HG03460 (cell line): ENCODE measurements at regions not wholly inside any gene's neighbourhood (a gene's known extent, or its start where the extent isn't known, plus 50 kb on each side); places are given as distances from the start of the nearest gene placed in this dataset.

Source experiments
- ATAC-seq: cut with Tn5 transposase; IDR thresholded peaks from one replicate; pipeline ENCODE4 v1.9.1; 2021; ENCODE audit not compliant: unreplicated experiment

DNA sequence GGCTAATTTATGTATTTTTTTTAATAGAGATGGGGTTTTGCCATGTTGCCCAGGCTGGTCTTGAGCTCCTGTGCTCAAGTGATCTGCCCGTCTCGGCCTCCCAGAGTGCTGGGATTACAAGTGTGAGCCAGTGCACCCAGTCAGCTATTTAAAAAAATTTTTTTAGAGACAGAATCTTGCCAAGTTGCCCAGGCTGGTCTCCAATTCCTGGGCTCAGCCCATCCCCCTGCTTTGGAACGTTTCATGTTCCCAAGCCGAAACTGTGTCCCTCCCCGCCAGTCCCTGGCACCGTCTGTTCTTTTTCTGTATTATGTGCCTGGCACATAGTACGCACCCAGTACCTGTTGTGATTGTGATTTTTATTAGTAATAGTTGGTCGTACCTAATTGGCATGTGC, 63.1 kb upstream of the MGAT5 start:
- no peak for ATAC-seq

- ATAC-seq = no peak
Observed at GRCh38 chr2:134191835-134192234, 62.0 kb upstream of the MGAT5 start.

- ATAC-seq = no peak
Observed at GRCh38 chr2:134193006-134193405, 60.9 kb upstream of the MGAT5 start.

DNA sequence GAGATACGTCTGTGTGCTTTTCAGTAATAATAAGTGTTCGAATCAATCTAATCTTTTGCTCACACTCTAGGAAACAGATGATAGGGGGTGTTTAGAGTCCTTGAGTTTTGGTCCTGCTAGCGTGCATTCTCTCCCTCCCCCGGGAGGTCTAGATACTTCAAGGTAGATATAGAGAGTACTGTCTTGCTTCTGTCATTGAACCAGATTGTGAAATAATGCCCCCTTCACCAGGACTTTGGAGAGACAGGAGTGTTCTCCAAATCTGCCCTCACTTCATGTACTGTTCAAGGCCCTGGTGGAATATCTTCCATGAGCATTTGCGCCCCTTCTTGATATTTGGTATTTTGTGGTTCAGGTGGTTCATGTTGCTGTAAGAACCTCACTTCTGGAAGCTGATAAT, 59.4 kb upstream of the MGAT5 start:
- no peak for ATAC-seq

DNA sequence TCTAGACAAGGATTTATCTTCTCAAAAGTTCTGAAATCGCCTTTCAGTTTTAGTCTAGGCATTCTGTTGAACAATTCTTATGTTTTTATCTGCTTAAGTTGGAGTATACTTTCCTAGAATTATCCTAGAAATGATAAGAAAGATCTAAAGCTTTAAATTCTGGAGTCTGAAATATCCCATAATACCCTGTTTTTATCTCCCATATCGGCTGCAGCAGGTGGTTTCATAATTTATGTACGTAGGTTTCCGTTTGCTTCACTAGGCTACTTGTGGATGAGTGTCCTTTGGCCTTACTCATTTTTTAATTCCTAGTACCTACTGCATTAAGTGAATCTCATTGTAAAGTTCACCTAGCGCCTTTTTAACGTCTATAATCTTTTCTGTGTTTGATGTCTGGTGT, 58.5 kb upstream of the MGAT5 start:
- ATAC-seq = no peak

GRCh38 chr2:134197445-134197844, 56.4 kb upstream of the MGAT5 start:
- ATAC-seq = no peak

- no peak for ATAC-seq
Observed at GRCh38 chr2:134198006-134198634, 55.8 kb upstream of the MGAT5 start.

DNA sequence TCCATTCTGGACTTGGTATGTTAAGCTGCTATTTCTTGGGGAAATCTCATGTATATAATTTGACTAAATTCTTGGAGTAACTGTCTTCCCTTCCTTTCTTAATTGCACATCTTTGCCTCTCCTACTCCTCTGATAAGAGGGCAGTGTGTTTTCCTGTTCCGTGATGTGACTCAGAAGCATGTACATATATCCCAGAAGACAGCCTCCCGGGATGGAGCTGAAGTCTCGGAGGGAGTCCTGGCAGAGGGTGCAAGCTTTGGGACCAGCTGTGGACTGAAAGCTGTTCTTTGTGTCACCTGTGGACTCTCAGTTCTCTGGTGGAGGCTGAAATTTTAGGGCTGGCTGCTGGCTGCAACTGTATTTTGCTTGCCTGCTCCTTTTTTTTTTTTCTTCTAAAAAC, 54.7 kb upstream of the MGAT5 start:
- no peak for ATAC-seq

DNA sequence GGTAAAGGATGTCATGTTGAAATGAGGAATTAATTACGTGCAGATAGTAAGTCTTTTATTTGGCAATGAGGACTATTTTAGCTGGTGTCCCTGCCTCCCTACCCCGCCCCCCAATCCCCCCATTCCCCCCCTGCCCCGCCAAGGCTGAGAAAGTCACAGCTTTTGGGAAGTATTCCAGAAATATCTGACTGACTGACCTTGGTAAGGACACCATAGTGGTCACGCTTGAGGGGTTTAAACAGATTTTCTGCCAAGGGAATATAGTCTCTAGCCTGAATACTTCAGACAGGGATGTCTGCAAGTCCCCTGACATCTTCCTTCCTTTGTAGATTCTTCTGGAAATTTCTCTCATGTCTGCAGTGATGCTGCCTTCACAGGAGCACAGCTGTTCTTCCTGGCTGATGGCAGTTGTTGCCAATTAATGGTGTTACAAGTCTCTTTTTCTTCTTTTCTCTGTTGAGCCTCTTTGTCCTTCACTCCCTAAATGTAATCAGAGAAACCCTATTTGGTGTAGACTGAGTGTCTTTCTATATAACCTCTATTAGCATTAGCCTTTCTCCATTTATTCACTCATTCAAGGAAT, 53.7 kb upstream of the MGAT5 start:
- ATAC-seq = no peak

- ATAC-seq = no peak
Observed at GRCh38 chr2:134201533-134201932, 52.3 kb upstream of the MGAT5 start.

DNA sequence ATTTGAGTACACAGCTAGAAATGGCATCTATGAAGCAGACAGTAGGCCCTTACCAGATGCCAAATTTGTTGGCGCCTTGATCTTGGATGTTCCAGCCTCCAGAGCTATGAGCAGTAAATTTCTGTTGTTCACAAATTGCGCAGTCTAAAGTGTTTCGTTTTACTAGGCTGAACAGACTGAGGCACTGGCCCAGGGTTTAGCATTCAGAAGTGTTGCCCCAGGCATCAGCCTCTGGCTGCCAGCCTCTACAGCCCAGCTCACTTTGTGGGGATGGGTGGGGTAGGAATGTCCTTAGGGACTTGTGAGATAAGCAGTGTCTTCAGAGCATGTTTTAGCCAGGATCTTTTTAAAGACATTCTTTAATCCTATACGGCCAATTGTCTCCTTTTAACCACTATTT, 51.5 kb upstream of the MGAT5 start:
- no peak for ATAC-seq

DNA sequence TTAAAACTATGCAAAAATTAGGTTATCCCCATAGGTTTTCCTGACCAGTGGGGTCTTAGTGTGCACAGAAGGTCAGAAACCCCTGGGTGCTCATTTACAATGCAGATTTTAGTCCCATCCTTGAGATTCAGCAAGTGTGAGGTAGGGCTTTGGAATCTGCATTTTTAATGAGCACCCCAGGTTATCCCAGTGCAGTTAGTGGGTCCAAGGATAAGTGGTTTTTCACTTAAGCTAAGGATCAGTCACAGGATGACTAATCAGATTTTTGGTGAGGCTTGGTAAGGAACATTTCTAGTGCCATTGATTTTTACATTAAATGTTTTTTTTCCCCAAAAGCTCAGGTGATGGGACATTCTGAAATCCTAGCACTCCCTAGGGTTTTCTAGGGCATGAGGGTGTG, 50.7 kb upstream of the MGAT5 start:
- ATAC-seq = no peak
